Medulla oblongata (tissue), 1 donor: ENCODE measurements at regions not wholly inside any gene's neighbourhood (a gene's known extent, or its start where the extent isn't known, plus 50 kb on each side); places are given as distances from the start of the nearest gene placed in this dataset.
"Not testable (repeated sequence)": the region's sequence is repeated elsewhere in the genome, so short reads cannot be mapped to it uniquely, and the experiment has no call there.

Source experiments
- DNase-seq: peaks from one replicate; pipeline ENCODE4 v3.0.0-alpha.2; 2015; ENCODE audit errors: extremely low spot score

- no peak for DNase-seq
Measured at GRCh38 chr22:48739348-48740085, 1088.2 kb downstream of the BRD1 start.

GRCh38 chr22:48738204-48738980 is 1089.3 kb downstream of the BRD1 start:
- DNase-seq = no peak

- DNase-seq = no peak
Measured at GRCh38 chr22:48737461-48738203, 1090.0 kb downstream of the BRD1 start.

- no peak for DNase-seq
Measured at GRCh38 chr22:48736593-48737460, 1090.8 kb downstream of the BRD1 start.

GRCh38 chr22:48734961-48735360 is 1092.7 kb downstream of the BRD1 start:
- DNase-seq = no peak

GRCh38 chr22:48734359-48734758 is 1093.3 kb downstream of the BRD1 start:
- no peak for DNase-seq

GRCh38 chr22:48729499-48730171 is 1098.0 kb downstream of the BRD1 start:
- no peak for DNase-seq

- no peak for DNase-seq
Measured at GRCh38 chr22:48727454-48728058, 1100.1 kb downstream of the BRD1 start.

- DNase-seq = no peak
Measured at GRCh38 chr22:48724899-48725298, 1102.8 kb downstream of the BRD1 start.

- no peak for DNase-seq
Measured at GRCh38 chr22:48722661-48723060, 1105.0 kb downstream of the BRD1 start.

- DNase-seq = no peak
Measured at GRCh38 chr22:48721395-48721669, 1106.3 kb downstream of the BRD1 start.

- DNase-seq = no peak
Measured at GRCh38 chr22:48720662-48721394, 1106.8 kb downstream of the BRD1 start.

GRCh38 chr22:48719978-48720661 is 1107.6 kb downstream of the BRD1 start:
- no peak for DNase-seq

- peak; percentile 40 for DNase-seq
Measured at GRCh38 chr22:48718818-48719500, 1108.7 kb downstream of the BRD1 start.

GRCh38 chr22:48717883-48718817 is 1109.5 kb downstream of the BRD1 start:
- DNase-seq = no peak

GRCh38 chr22:48717076-48717810 is 1110.4 kb downstream of the BRD1 start:
- no peak for DNase-seq

GRCh38 chr22:48716154-48716553 is 1111.5 kb downstream of the BRD1 start:
- DNase-seq = not testable (repeated sequence)
